CD4-positive, alpha-beta T cell treated with Interleukin-4 for 1 hour (primary cell): ENCODE measurements at regions not wholly inside any gene's neighbourhood (a gene's known extent, or its start where the extent isn't known, plus 50 kb on each side); places are given as distances from the start of the nearest gene placed in this dataset.
"Not testable (repeated sequence)": the region's sequence is repeated elsewhere in the genome, so short reads cannot be mapped to it uniquely, and the experiment has no call there.

Experiments used
- DNase-seq, 2 donors: peaks; one replicate each; pipeline ENCODE4 v3.0.0-alpha.2; 2020 to 2022

DNA sequence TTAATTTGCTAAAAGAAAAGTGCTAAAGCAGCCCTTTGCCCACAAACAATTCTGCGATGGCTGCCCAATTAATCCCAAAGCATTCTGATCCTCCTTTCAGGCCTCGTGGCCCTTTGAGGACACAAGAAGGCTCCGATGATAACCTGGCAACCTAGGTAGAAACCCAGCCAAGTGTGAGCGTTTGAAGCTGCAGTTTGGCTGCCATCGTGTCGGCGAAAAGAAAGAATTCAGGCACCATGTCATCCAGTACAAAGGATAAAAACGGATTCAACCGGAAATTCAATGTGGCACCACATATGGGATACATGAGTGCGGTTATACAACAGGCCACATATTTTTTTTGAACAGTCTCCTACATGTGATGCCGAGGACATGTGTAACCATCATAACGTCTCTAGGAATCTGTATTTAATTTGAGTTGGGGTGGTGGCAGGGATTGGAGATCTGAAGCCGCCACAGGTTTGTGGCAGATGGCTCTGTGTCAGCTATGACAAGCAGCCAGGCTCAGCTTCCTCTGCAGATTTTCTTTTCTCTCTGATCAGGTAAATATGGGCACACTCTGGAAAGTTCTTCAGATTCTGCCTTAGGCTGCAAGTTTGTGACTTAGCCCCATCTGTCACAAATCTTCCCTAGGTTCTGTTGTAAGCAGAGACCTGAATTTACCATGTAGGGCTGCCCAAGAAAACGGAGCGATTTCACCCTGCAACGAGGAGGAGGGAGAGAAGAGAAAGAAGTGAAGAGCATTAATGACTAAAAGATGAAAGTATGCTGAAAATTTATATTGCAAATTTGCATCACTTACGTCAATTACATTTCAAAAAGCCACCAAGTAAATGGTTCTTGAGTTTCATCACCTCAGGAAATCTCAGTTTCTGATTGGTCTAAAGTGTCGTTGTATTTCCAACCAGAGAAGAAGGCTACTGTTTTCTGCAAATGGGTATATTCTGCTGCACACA lies 573.2 kb downstream of the ZEB2 start:
- DNase-seq, result no peak

- DNase-seq, result no peak
These were observed 577.4 kb downstream of the ZEB2 start for GRCh38 chr2:143942486-143942885.

GRCh38 chr2:143940720-143941119 lies 579.2 kb downstream of the ZEB2 start:
- DNase-seq, result no peak

GRCh38 chr2:143939626-143940330 lies 580.1 kb downstream of the ZEB2 start:
- DNase-seq, result no peak

- no peak for DNase-seq
These were observed 582.1 kb downstream of the ZEB2 start for GRCh38 chr2:143937723-143938350.

GRCh38 chr2:143936848-143937722 lies 582.8 kb downstream of the ZEB2 start:
- DNase-seq, result no peak

GRCh38 chr2:143936538-143936847 lies 583.4 kb downstream of the ZEB2 start:
- DNase-seq, result no peak

- no peak for DNase-seq
These were observed 584.5 kb downstream of the ZEB2 start for GRCh38 chr2:143935482-143935752.

DNA sequence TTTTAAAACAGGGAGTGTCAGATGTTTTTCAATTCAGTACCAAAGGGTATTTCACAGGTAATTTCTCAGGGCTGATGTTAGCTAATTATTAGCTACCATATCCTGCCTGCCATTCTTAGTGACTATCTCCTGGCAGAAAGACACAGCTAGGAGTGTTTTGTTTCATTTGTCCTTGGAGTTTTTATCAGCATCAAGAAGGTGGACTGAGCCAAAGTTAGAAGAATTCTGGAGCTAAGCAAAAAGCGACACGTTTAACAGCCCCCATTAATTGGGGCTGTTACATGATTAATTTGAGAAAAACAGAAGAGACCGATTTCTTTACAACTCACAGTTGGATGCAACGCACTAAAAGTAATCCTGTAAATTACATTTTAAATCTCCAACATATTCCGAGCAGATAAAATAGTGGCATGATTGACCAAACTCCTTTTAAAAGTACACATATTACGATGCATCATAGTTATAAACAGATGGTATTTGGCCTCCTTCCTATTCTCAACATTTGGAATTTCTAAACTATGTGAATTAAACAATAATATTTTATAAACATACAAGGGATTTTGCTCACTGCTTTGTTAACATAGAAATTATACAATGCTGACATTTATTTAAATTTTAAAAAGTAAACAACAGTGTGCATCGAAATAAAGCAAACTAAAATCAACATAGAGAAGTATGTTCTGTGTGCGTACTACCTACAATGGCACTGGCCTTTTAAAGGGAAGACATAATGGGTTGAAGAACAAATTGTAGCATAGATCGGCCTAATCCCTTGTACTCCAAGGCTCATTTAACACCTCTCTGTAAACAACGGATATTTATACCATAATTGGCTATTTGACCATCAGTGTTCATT lies 585.1 kb downstream of the ZEB2 start:
- no peak for DNase-seq

DNA sequence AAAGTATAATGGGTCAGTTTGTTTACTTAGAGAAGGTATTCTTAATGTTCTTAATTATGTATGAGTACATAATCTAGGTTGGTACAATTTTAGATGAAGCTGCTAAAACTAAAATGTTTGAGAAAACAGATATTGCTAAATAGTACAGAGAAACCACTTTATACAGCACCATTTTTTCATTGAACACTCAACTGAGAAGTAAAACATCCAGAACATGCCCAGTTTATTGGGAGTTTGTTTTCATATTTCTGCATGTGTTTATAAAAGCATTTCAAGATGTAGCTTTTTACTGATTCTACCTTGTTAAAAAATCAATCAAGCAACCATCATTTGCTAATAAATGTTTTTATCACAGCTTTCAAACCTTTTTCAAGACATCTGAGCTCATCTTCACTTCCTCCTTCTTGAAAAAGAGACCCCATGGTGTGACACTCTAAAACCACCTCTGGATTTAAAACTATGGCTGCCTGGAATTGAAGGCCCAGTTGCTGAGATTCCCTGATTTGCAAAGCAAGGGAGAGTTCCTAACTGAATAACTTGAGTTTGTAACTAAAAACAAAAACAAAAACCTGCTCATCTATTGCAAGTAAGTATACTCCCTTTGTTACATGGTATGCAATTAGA lies 585.9 kb downstream of the ZEB2 start:
- no peak for DNase-seq

GRCh38 chr2:143930891-143931290 lies 589.0 kb downstream of the ZEB2 start:
- no peak for DNase-seq

DNA sequence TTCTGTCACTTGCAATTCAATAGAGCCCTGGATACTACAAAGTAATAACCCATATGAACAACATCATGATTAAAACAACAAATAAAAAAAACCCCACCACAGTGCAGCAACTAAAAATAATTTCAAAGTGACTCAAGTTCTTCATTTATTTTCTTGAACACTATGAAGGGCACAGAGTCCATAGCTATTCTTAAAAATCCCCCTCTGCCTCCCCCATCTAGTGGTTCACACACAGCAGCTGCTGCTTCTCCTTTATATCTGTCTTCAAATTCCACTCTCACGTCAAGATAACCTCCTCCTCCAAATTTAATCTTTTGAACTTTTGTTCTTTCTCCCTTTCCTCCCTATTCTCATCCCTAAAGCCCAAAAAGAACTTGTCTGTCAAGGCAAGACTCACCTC lies 591.3 kb downstream of the ZEB2 start:
- DNase-seq, result no peak

DNA sequence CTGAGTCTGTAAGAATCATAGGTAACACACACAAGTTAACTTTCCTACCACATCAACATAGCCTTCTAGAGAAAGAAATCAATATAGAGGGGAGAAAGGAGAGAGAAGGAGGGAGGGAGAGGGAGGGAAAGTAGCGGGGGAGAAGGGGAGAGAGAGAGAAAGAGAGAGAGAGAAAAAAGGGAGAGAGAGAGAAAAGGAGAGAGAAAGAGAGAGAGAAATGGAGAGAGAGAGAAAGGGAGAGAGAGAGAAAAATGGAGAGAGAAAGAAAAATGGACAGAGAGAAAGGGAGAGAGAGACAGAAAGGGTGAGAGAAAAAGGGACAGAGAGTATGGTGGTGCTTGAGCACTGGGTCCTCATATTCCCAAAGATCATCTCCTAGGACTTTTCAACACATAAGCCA lies 591.7 kb downstream of the ZEB2 start:
- DNase-seq, result no peak

- DNase-seq, result no peak
These were observed 593.2 kb downstream of the ZEB2 start for GRCh38 chr2:143926736-143927135.

DNA sequence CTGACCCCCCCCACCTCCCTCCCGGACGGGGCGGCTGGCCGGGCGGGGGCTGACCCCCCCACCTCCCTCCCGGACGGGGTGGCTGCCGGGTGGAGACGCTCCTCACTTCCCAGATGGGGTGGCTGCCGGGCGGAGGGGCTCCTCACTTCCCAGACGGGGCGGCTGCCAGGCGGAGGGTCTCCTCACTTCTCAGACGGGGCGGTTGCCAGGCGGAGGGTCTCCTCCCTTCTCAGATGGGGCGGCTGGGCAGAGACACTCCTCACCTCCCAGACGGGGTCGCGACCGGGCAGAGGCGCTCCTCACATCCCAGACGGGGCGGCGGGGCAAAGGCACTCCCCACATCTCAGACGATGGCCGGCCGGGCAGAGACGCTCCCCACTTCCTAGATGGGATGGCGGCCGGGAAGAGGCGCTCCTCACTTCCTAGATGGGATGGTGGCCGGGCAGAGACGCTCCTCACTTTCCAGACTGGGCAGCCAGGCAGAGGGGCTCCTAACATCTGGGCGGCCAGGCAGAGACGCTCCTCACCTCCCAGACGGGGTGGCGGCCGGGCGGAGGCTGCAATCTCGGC lies 597.6 kb downstream of the ZEB2 start:
- not testable (repeated sequence) for DNase-seq

GRCh38 chr2:143918465-143918989 lies 601.4 kb downstream of the ZEB2 start:
- DNase-seq, result no peak

GRCh38 chr2:143916781-143917180 lies 603.1 kb downstream of the ZEB2 start:
- no peak for DNase-seq

DNA sequence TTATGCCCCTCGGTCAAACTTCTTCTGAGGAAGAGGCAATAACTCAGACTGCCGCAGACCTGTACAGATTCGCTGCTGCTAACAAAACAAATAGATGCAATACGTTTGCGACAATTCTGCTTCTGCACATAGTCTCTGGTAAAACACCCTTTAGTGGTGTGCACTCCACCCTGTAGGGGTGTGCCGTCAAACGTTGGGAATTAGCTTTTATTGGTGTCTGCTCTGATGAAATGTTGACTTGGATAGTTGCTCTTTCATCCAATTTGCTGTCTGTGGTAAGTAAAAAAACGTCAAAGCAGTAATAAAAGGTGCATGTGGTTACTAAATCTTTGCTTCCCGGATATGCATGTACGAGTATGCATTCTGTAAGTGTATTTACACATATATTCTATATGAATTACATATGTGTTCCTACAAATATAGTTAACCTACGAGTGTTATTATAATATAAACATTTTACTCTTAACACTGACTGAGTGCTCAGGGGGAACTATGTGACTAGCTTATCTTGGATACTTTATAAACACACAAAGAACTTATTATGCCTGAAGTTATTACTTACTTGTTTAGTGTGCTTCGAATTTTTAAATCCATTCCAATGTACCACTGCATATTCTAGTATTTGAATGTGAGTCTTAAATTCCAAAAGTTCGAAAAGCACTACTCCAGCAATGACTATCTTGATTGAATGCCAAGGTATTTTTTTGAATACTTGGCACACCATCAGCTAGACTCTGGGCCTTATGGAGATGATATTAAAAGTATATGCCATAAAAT lies 610.2 kb downstream of the ZEB2 start:
- DNase-seq, result no peak

DNA sequence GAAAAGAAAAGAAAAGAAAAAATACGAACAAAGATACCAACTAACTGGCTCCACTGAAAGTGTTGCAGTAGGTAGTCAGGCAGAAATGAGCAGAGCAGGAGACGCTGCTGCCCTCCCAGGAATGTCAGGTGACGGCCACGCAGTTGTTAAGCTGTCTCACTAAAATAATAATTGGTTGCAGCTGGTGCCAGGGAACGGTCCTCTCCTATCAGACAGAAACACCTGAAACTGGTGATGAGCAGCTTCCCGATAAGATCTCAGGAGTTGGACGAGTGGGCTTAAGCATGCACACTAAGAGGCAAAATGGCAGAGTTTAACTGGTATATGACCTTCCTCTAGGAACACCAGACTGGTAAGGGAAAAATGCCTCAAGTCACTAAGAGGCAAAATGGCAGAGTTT lies 611.1 kb downstream of the ZEB2 start:
- DNase-seq, result no peak

DNA sequence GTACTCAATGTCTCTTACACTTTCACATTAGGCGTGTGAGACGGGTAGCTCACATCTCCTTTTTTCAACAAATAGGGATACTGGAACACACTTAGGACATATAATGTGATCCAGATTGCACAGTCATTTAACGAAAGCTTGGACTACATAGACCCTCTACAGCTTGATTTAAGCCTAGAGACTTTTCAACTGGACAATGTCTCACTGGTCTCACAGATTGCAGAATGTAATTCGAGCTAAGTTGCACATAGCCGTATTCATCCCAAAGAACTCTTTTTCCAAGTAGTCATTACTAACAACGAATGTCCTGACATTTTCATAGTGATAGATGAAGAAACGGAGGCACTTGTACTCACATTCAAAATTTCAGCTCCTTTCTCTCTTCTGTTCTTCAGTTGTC lies 612.1 kb downstream of the ZEB2 start:
- no peak for DNase-seq
